Gastrocnemius medialis (tissue), 4 donors: ENCODE measurements at regions not wholly inside any gene's neighbourhood (a gene's known extent, or its start where the extent isn't known, plus 50 kb on each side); places are given as distances from the start of the nearest gene placed in this dataset.

ENCODE experiments used
- CTCF ChIP-seq, 5 experiments: fragments of 450-650 bp in 3 of 5; fragments of 200-600 bp in 2 of 5; sonication (generic) in 2 of 5; IDR thresholded peaks in 4 of 5; conservative IDR thresholded peaks in 1 of 5; 1 replicate in 4 of 5; 2 replicates in 1 of 5; pipeline ENCODE4 v1.5.1; 2016 to 2019; ENCODE audit warnings: antibody characterized with exemption in 5 of 5, mild to moderate bottlenecking in 3 of 5, moderate library complexity in 3 of 5
- POLR2A ChIP-seq, 2 donors: fragments of 450-650 bp; IDR thresholded peaks; one replicate each; pipeline ENCODE4 v1.6.1; 2017; ENCODE audit warnings: antibody characterized with exemption in 2 of 2, mild to moderate bottlenecking in 2 of 2, moderate library complexity in 2 of 2

DNA sequence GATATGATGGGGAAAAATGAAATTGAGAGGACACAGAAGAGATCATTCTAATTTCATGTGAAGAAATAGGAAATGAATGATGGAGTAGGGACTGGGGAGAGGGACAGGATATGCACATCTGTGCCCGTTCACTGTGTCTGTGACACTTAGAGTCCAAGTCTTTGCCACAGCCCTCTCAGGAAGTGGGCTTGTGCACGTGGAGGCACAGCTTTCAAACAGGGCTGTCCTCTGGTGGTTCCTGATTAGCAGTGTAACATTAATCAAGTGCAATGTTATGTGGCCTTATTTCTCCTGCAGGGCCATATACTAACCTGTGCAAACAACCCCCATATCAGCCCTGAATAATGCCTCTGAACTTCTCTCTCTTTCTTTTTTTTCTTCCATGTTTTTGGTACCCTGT is 312.2 kb upstream of the FAM98A start:
- TF ChIP-seq CTCF (IDR thresholded peaks at IDR 0.05 in 4 of 5, conservative IDR thresholded peaks at IDR 0.05 in 1 of 5) (no peak), POLR2A (IDR thresholded peaks at IDR 0.05) (no peak)
